Testis (tissue), 2 donors: ENCODE measurements at regions not wholly inside any gene's neighbourhood (a gene's known extent, or its start where the extent isn't known, plus 50 kb on each side); places are given as distances from the start of the nearest gene placed in this dataset.

Experiments used
- DNase-seq: peaks from one replicate; pipeline ENCODE4 v3.0.0-alpha.2; 2019
- H3K27ac ChIP-seq, 2 donors: fragments of 200-600 bp; sonication (generic); one replicate each; pipeline ENCODE4 v1.5.1; 2019
- H3K27me3 ChIP-seq: fragments of 200-600 bp; sonication (generic); one replicate; pipeline ENCODE4 v1.5.1; 2019
- H3K36me3 ChIP-seq: fragments of 200-600 bp; sonication (generic); one replicate; pipeline ENCODE4 v1.5.1; 2017; ENCODE audit warnings: low read depth; ENCODE audit errors: missing control alignments
- H3K4me1 ChIP-seq: fragments of 200-600 bp; sonication (generic); one replicate; pipeline ENCODE4 v1.5.1; 2019
- H3K4me3 ChIP-seq, 2 donors: fragments of 200-600 bp; sonication (generic); one replicate each; pipeline ENCODE4 v1.5.1; 2017 to 2019
- H3K9me3 ChIP-seq: fragments of 200-600 bp; sonication (generic); one replicate; pipeline ENCODE4 v1.5.1; 2017
- POLR2A ChIP-seq: fragments of 450-650 bp; IDR thresholded peaks from one replicate; pipeline ENCODE4 v1.6.1; 2017; ENCODE audit warnings: antibody characterized with exemption, mild to moderate bottlenecking, moderate library complexity
- WGBS, 2 donors: methylation state at CpG; one replicate each; pipeline ENCODE4 v1.1.5; 2018; 5-methylcytosine and 5-hydroxymethylcytosine counted together
- intact Hi-C: fragments of 100-400 bp; cut with DNase I; formaldehyde crosslinking; loops from one replicate; pipeline ENCODE4 v1.15.1; 2023; ENCODE audit warnings: low total_unique reads
- TF ChIP-seq, protein P1 (sequence below), 3 experiments: fragments of 450-650 bp in 2 of 3; fragments of 200-600 bp in 1 of 3; sonication (generic) in 1 of 3; IDR thresholded peaks; one replicate each; pipeline ENCODE4 v1.5.1; 2016 to 2019; ENCODE audit warnings: antibody characterized with exemption in 3 of 3, mild to moderate bottlenecking in 2 of 3, moderate library complexity in 1 of 3

DNA sequence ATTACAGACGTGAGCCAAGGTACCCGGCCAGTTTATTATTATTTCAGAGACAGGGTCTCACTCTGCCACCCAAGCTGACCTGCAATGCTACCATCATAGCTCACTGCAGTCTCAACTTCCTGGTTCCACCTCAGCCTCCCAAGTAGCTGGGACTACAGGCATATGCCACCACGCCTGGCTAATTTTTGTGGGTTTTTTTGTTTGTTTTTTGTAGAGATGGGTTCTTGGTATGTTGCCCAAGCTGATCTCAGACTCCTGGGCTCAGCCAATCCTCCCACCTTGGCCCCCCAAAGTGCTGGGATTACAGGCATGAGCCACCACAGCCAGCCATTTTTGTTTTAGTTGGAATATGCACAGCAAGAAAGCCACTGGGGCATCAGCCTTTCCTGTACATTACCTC, 115.7 kb downstream of the MRM1 start:
- Histone ChIP-seq H3K4me1 (peaks cover 3% of the 10 kb centered on the region), H3K27ac (no peak overlapping the region), H3K36me3 (no peaks in the 10 kb centered on the region), H3K27me3 (no peaks in the 10 kb centered on the region), H3K4me3 (no peak overlapping the region), H3K9me3 (no peaks in the 10 kb centered on the region)
- TF ChIP-seq POLR2A, result no peak
- TF ChIP-seq, protein P1, sequence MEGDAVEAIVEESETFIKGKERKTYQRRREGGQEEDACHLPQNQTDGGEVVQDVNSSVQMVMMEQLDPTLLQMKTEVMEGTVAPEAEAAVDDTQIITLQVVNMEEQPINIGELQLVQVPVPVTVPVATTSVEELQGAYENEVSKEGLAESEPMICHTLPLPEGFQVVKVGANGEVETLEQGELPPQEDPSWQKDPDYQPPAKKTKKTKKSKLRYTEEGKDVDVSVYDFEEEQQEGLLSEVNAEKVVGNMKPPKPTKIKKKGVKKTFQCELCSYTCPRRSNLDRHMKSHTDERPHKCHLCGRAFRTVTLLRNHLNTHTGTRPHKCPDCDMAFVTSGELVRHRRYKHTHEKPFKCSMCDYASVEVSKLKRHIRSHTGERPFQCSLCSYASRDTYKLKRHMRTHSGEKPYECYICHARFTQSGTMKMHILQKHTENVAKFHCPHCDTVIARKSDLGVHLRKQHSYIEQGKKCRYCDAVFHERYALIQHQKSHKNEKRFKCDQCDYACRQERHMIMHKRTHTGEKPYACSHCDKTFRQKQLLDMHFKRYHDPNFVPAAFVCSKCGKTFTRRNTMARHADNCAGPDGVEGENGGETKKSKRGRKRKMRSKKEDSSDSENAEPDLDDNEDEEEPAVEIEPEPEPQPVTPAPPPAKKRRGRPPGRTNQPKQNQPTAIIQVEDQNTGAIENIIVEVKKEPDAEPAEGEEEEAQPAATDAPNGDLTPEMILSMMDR (IDR thresholded peaks at IDR 0.05), result no peak
- 88 to 91% methylated on average over 3 of the region's 3 CpGs for WGBS, 2 donors
- intact Hi-C loops, result no loop called here
- DNase-seq, result no peak

GRCh38 chr17:36720131-36720530, 118.7 kb downstream of the MRM1 start:
- 79 to 90% methylated on average over 4 of the region's 4 CpGs for WGBS, 2 donors

DNA sequence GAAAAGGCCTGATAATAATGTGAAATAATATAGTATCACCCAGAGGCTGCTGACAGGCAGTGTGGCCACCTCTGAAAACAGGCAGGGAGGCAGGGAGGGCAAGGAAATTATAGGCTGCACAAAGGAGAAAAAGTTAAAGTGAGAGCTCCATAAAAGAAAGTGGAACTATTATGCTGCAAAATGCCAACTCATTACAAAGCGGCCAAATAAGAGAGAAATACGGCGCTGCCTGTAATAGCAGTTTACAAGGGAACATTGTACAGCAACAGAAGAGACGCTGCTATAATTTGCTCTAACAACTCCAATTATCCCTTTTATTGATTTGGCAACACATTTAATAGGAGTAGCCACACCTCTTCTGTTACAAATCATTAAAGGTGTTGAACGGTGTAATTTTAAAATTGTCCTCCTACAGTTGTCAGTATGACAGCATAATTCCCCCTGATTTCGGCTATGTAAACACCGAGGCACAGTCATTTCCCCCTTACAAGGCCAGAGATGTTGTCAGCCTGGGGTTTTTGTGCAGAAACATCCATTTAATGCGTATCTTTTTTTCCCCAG, 120.3 kb downstream of the MRM1 start:
- no peaks in the 10 kb centered on the region for H3K9me3 ChIP-seq
- peak overlapping the region; percentile 43 to 66 for H3K4me3 ChIP-seq
- H3K36me3 ChIP-seq, result no peaks in the 10 kb centered on the region
- H3K27me3 ChIP-seq, result no peaks in the 10 kb centered on the region
- H3K27ac ChIP-seq, result no peak overlapping the region
- TF ChIP-seq POLR2A, result no peak
- TF ChIP-seq, protein P1 (IDR thresholded peaks at IDR 0.05), result no peak
- H3K4me1 ChIP-seq, result peaks cover 9% of the 10 kb centered on the region
- no peak for DNase-seq
- 28 to 34% methylated on average over 8 of the region's 8 CpGs for WGBS, 2 donors
- intact Hi-C loops, result no loop called here

More at GRCh38 chr17:36720131-36720530, 118.7 kb downstream of the MRM1 start:
- no peaks in the 10 kb centered on the region for H3K9me3 ChIP-seq
- no peaks in the 10 kb centered on the region for H3K27me3 ChIP-seq
- peaks cover 9% of the 10 kb centered on the region for H3K4me1 ChIP-seq
- no peak overlapping the region for H3K27ac ChIP-seq
- no peak overlapping the region for H3K4me3 ChIP-seq
- DNase-seq, result no peak
- intact Hi-C loops, result no loop called here
- TF ChIP-seq POLR2A, result no peak
- TF ChIP-seq, protein P1 (IDR thresholded peaks at IDR 0.05), result no peak
- H3K36me3 ChIP-seq, result no peaks in the 10 kb centered on the region

DNA sequence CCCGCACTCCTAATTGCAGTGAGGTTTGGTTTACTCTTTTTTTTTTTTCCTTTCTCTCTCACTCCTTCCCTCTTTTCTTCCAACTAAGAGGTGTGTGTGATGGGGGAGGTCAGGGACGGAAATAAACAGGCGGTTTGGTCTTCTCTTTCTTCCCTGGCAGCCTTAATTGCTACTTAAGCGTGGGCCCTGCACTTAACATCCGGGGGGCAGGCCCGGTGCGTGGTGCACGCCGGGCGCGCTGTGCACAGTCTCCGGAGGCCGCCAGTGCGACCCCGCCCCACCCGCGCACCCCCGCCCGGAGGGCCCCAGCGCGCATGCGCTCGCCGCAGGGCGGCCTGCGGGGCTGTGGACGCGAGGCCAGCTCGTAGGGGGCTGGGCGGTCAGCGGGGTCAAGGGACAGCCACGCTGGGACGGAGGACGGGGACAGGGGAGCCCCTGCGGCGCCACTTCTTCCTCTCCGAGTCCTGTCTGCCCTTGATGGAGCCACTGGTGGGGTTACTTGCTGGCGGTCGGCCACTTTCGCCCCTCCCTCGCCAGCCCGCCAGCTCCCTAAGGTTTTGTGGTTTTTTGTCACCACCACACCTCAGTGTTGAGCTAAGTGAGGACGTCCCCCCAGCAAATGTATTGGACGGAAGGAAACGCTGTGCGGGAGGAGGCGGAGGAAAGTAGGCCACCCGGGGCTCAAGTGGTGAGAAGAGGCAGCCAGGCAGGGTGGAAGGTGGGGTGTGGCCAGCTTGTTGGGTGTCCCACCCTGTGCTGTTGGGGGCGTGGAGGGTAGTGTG, 120.9 kb downstream of the MRM1 start:
- Histone ChIP-seq H3K36me3 (no peaks in the 10 kb centered on the region), H3K4me3 (peak overlapping the region; percentile 43 to 66), H3K9me3 (no peaks in the 10 kb centered on the region), H3K27ac (peak overlapping the region in 1 of 2 donors; percentile 57), H3K27me3 (no peaks in the 10 kb centered on the region), H3K4me1 (peaks cover 9% of the 10 kb centered on the region)
- DNase-seq, result peak; percentile 76
- no peak for TF ChIP-seq POLR2A
- TF ChIP-seq, protein P1 (IDR thresholded peaks at IDR 0.05), result no peak
- intact Hi-C loops, result no loop called here
- WGBS, 2 donors, result 7 to 11% methylated on average over 17 to 49 of the region's 49 CpGs
